ENCODE measurements at regions not wholly inside any gene's neighbourhood (a gene's known extent, or its start where the extent isn't known, plus 50 kb on each side); places are given as distances from the start of the nearest gene placed in this dataset.

- ATAC-seq (no peak), DNase-seq (no peak)
- Histone ChIP-seq H3K4me3 (no peak overlapping the region), H3K27me3 (no peaks in the 10 kb centered on the region), H3K36me3 (replicated peaks in 1 of 2; ENCODE audit: insufficient read depth in 1 of 2, low read depth in 2 of 2) (no peaks in the 10 kb centered on the region), H3K27ac (no peak overlapping the region), H3K9me3 (no peaks in the 10 kb centered on the region), H3K4me1 (no peaks in the 10 kb centered on the region)
- 34 to 38% methylated on average over 3 of the region's 3 CpGs for WGBS, 2 donors
- TF ChIP-seq CTCF (IDR thresholded peaks at IDR 0.05): no peak
- TF ChIP-seq POLR2A (IDR thresholded peaks at IDR 0.05): no peak
- intact Hi-C loops (cut with DNase I): no loop called here
Observed at GRCh38 chr10:90417029-90417428, 440.8 kb downstream of the HTR7 start.

- Histone ChIP-seq H3K36me3 (replicated peaks in 1 of 2; ENCODE audit: insufficient read depth in 1 of 2, low read depth in 2 of 2) (no peaks in the 10 kb centered on the region), H3K4me3 (no peak overlapping the region), H3K27ac (no peak overlapping the region), H3K27me3 (no peaks in the 10 kb centered on the region), H3K4me1 (no peaks in the 10 kb centered on the region), H3K9me3 (no peaks in the 10 kb centered on the region)
- DNase-seq (no peak), ATAC-seq (no peak)
- intact Hi-C loops (cut with DNase I): no loop called here
- 63 to 69% methylated on average over 2 of the region's 2 CpGs for WGBS, 2 donors
- TF ChIP-seq CTCF (IDR thresholded peaks at IDR 0.05) (no peak), POLR2A (IDR thresholded peaks at IDR 0.05) (no peak)
Observed at GRCh38 chr10:90417476-90418210, 440.2 kb downstream of the HTR7 start.

- Histone ChIP-seq H3K4me1 (no peaks in the 10 kb centered on the region), H3K9me3 (no peaks in the 10 kb centered on the region), H3K27me3 (no peaks in the 10 kb centered on the region), H3K27ac (no peak overlapping the region), H3K4me3 (no peak overlapping the region), H3K36me3 (replicated peaks in 1 of 2; ENCODE audit: insufficient read depth in 1 of 2, low read depth in 2 of 2) (no peaks in the 10 kb centered on the region)
- 65% methylated on average over 7 of the region's 7 CpGs for WGBS, 2 donors
- ATAC-seq: no peak
- DNase-seq: no peak
- intact Hi-C loops (cut with DNase I): no loop called here
- TF ChIP-seq POLR2A (IDR thresholded peaks at IDR 0.05): no peak
Observed at GRCh38 chr10:90418869-90419652, 438.8 kb downstream of the HTR7 start.

- Histone ChIP-seq H3K4me3 (no peak overlapping the region), H3K9me3 (no peaks in the 10 kb centered on the region), H3K27ac (no peak overlapping the region), H3K4me1 (no peaks in the 10 kb centered on the region), H3K36me3 (replicated peaks in 1 of 2; ENCODE audit: insufficient read depth in 1 of 2, low read depth in 2 of 2) (no peaks in the 10 kb centered on the region), H3K27me3 (no peaks in the 10 kb centered on the region)
- 64 to 70% methylated on average over 1 of the region's 1 CpG for WGBS, 2 donors
- ATAC-seq (no peak), DNase-seq (no peak)
- intact Hi-C loops (cut with DNase I): no loop called here
- TF ChIP-seq CTCF (IDR thresholded peaks at IDR 0.05) (no peak), POLR2A (IDR thresholded peaks at IDR 0.05) (no peak)
Observed at GRCh38 chr10:90420637-90421318, 437.1 kb downstream of the HTR7 start.

GRCh38 chr10:90421874-90422273, 436.0 kb downstream of the HTR7 start:
- Histone ChIP-seq H3K9me3 (no peaks in the 10 kb centered on the region), H3K4me3 (no peak overlapping the region), H3K36me3 (replicated peaks in 1 of 2; ENCODE audit: insufficient read depth in 1 of 2, low read depth in 2 of 2) (no peaks in the 10 kb centered on the region), H3K4me1 (no peaks in the 10 kb centered on the region), H3K27ac (no peak overlapping the region), H3K27me3 (no peaks in the 10 kb centered on the region)
- no peak for TF ChIP-seq CTCF (IDR thresholded peaks at IDR 0.05)
- no peak for TF ChIP-seq POLR2A (IDR thresholded peaks at IDR 0.05)
- 62 to 63% methylated on average over 2 of the region's 2 CpGs for WGBS, 2 donors
- DNase-seq (no peak), ATAC-seq (no peak)
- intact Hi-C loops (cut with DNase I): no loop called here

All from body of pancreas (tissue), 4 donors.